ENCODE measurements at regions not wholly inside any gene's neighbourhood (a gene's known extent, or its start where the extent isn't known, plus 50 kb on each side); places are given as distances from the start of the nearest gene placed in this dataset.

DNA sequence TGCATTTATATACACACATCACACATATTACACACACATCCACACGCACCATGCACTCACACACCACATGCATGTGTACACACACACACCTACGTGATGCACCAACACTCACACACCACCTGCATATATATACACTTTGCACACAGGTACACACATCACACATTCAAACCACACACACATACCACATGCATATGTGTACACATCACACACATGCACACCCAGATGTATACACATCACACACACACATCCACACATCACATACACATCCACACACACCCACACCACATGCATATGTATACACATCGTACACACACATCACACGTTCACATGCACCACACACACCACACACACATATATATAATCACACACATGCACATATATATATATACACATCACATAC lies 281.8 kb downstream of the IRF8 start:
- H3K27ac Mint-ChIP-seq (ENCODE audit: unreplicated experiment) = no peak overlapping the region
- Histone ChIP-seq H3K4me1 (ENCODE audit: insufficient read depth, low read length) (no peaks in the 10 kb centered on the region), H4K20me1 (ENCODE audit: insufficient read depth, low read length) (no peaks in the 10 kb centered on the region), H3K4me3 (ENCODE audit: insufficient read depth, low read depth, low read length) (no peak overlapping the region), H3K27me3 (ENCODE audit: insufficient read depth, low read length) (peaks cover 6% of the 10 kb centered on the region), H3K9ac (ENCODE audit: low read length) (no peak overlapping the region), H3K36me3 (ENCODE audit: insufficient read depth, low read length) (no peaks in the 10 kb centered on the region), H3K9me3 (ENCODE audit: insufficient read depth, low read depth, low read length) (no peaks in the 10 kb centered on the region), H3K4me2 (ENCODE audit: low read length) (no peak overlapping the region), H3K27ac (ENCODE audit: low read depth, low read length) (no peak overlapping the region), H2AFZ (ENCODE audit: low read depth, low read length) (no peak overlapping the region), H3K79me2 (ENCODE audit: insufficient read depth, low read length) (no peaks in the 10 kb centered on the region)
- FAIRE-seq (no peak), DNase-seq (ENCODE audit: low read depth) (no peak)
- TF ChIP-seq EZH2 (IDR thresholded peaks at IDR 0.05; ENCODE audit: insufficient read depth, low read length) = no peak
- TF ChIP-seq, protein P1, sequence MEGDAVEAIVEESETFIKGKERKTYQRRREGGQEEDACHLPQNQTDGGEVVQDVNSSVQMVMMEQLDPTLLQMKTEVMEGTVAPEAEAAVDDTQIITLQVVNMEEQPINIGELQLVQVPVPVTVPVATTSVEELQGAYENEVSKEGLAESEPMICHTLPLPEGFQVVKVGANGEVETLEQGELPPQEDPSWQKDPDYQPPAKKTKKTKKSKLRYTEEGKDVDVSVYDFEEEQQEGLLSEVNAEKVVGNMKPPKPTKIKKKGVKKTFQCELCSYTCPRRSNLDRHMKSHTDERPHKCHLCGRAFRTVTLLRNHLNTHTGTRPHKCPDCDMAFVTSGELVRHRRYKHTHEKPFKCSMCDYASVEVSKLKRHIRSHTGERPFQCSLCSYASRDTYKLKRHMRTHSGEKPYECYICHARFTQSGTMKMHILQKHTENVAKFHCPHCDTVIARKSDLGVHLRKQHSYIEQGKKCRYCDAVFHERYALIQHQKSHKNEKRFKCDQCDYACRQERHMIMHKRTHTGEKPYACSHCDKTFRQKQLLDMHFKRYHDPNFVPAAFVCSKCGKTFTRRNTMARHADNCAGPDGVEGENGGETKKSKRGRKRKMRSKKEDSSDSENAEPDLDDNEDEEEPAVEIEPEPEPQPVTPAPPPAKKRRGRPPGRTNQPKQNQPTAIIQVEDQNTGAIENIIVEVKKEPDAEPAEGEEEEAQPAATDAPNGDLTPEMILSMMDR (IDR thresholded peaks at IDR 0.05; ENCODE audit: insufficient read depth, low read depth, low read length) = no peak
- H3K4me3 Mint-ChIP-seq (ENCODE audit: unreplicated experiment) = no peak overlapping the region
- no peaks in the 10 kb centered on the region for H3K36me3 Mint-ChIP-seq (ENCODE audit: low read depth, unreplicated experiment)
- no peaks in the 10 kb centered on the region for H3K9me3 Mint-ChIP-seq (ENCODE audit: unreplicated experiment)
- no peaks in the 10 kb centered on the region for H3K4me1 Mint-ChIP-seq (ENCODE audit: low read depth, unreplicated experiment)
- peaks cover 21% of the 10 kb centered on the region for H3K27me3 Mint-ChIP-seq (ENCODE audit: low read depth, unreplicated experiment)

DNA sequence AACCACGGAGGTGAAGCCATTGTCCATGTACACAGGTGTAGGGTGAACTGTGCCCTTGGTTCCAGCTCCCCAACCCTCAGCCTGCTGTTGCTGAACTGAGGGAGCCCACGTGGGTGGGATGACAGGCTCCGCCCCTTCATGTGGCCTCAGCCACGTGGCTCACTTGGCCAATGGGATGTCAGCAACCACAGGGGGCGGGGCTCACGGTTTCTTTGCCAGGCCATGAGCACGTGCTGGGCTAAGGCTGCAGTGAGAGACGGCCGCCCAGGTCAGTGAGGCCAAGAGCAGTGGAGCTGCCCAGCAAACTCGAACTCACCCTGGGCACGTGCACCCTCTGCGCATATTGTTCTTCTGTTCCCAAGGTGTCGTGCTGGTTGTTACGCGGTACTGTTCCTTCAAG lies 282.6 kb downstream of the IRF8 start:
- H2AFZ ChIP-seq (ENCODE audit: low read depth, low read length) = no peak overlapping the region
- no peaks in the 10 kb centered on the region for H3K4me1 ChIP-seq (ENCODE audit: insufficient read depth, low read length)
- Mint-ChIP-seq H3K27ac (ENCODE audit: unreplicated experiment) (no peak overlapping the region), H3K36me3 (ENCODE audit: low read depth, unreplicated experiment) (no peaks in the 10 kb centered on the region), H3K27me3 (ENCODE audit: low read depth, unreplicated experiment) (peaks cover 26% of the 10 kb centered on the region), H3K9me3 (ENCODE audit: unreplicated experiment) (no peaks in the 10 kb centered on the region), H3K4me3 (ENCODE audit: unreplicated experiment) (no peak overlapping the region), H3K4me1 (ENCODE audit: low read depth, unreplicated experiment) (no peaks in the 10 kb centered on the region)
- TF ChIP-seq EZH2 (IDR thresholded peaks at IDR 0.05; ENCODE audit: insufficient read depth, low read length) = no peak
- TF ChIP-seq, protein P1 (IDR thresholded peaks at IDR 0.05; ENCODE audit: insufficient read depth, low read depth, low read length) = no peak
- no peak overlapping the region for H3K27ac ChIP-seq (ENCODE audit: low read depth, low read length)
- H4K20me1 ChIP-seq (ENCODE audit: insufficient read depth, low read length) = no peaks in the 10 kb centered on the region
- no peak for FAIRE-seq
- H3K27me3 ChIP-seq (ENCODE audit: insufficient read depth, low read length) = peaks cover 11% of the 10 kb centered on the region
- no peak overlapping the region for H3K9ac ChIP-seq (ENCODE audit: low read length)
- DNase-seq (ENCODE audit: low read depth) = no peak
- H3K9me3 ChIP-seq (ENCODE audit: insufficient read depth, low read depth, low read length) = no peaks in the 10 kb centered on the region
- no peaks in the 10 kb centered on the region for H3K36me3 ChIP-seq (ENCODE audit: insufficient read depth, low read length)
- H3K4me2 ChIP-seq (ENCODE audit: low read length) = no peak overlapping the region
- no peaks in the 10 kb centered on the region for H3K79me2 ChIP-seq (ENCODE audit: insufficient read depth, low read length)
- no peak overlapping the region for H3K4me3 ChIP-seq (ENCODE audit: insufficient read depth, low read depth, low read length)

DNA sequence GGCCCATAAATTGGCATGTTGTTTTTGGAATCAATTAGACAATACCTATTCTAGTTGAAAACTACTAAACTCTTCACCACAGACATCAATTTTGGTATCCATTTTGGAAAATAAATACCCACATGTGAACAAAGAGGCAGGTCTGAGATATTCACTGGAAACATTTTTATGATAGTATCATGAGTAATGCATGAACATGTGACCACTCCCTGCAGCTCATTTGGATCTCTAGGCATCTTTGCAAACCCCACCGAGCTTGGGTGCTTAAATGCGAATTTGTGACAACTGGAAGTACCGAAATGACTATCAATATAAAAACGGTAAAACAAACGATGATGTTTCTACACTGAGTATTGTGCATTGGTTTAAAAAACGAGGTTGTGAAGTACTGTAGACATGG lies 285.2 kb downstream of the IRF8 start:
- Mint-ChIP-seq H3K27me3 (ENCODE audit: low read depth, unreplicated experiment) (peaks cover 43% of the 10 kb centered on the region), H3K4me1 (ENCODE audit: low read depth, unreplicated experiment) (no peaks in the 10 kb centered on the region), H3K36me3 (ENCODE audit: low read depth, unreplicated experiment) (no peaks in the 10 kb centered on the region), H3K27ac (ENCODE audit: unreplicated experiment) (no peak overlapping the region), H3K4me3 (ENCODE audit: unreplicated experiment) (no peak overlapping the region), H3K9me3 (ENCODE audit: unreplicated experiment) (peaks cover 2% of the 10 kb centered on the region)
- H3K4me3 ChIP-seq (ENCODE audit: insufficient read depth, low read depth, low read length) = no peak overlapping the region
- H3K9ac ChIP-seq (ENCODE audit: low read length) = no peak overlapping the region
- H3K36me3 ChIP-seq (ENCODE audit: insufficient read depth, low read length) = no peaks in the 10 kb centered on the region
- H4K20me1 ChIP-seq (ENCODE audit: insufficient read depth, low read length) = no peaks in the 10 kb centered on the region
- TF ChIP-seq, protein P1 (IDR thresholded peaks at IDR 0.05; ENCODE audit: insufficient read depth, low read depth, low read length) = no peak
- no peak for TF ChIP-seq EZH2 (IDR thresholded peaks at IDR 0.05; ENCODE audit: insufficient read depth, low read length)
- no peak for FAIRE-seq
- H3K4me2 ChIP-seq (ENCODE audit: low read length) = no peak overlapping the region
- no peak for DNase-seq (ENCODE audit: low read depth)
- H2AFZ ChIP-seq (ENCODE audit: low read depth, low read length) = no peak overlapping the region
- H3K4me1 ChIP-seq (ENCODE audit: insufficient read depth, low read length) = no peaks in the 10 kb centered on the region
- H3K27me3 ChIP-seq (ENCODE audit: insufficient read depth, low read length) = peaks cover 18% of the 10 kb centered on the region
- no peaks in the 10 kb centered on the region for H3K9me3 ChIP-seq (ENCODE audit: insufficient read depth, low read depth, low read length)
- H3K79me2 ChIP-seq (ENCODE audit: insufficient read depth, low read length) = no peaks in the 10 kb centered on the region
- no peak overlapping the region for H3K27ac ChIP-seq (ENCODE audit: low read depth, low read length)

Measured in astrocyte (in vitro differentiated cells and primary cell).